Sigmoid colon (tissue), 6 donors: ENCODE measurements at regions not wholly inside any gene's neighbourhood (a gene's known extent, or its start where the extent isn't known, plus 50 kb on each side); places are given as distances from the start of the nearest gene placed in this dataset.

Experiments
- DNase-seq: peaks from one replicate; pipeline ENCODE4 v3.0.0-alpha.2; 2019
- H3K27ac ChIP-seq, 4 donors: fragments of 200-600 bp; sonication (generic); one replicate each; pipeline ENCODE4 v1.5.1; 2016 to 2019; ENCODE audit warnings: mild to moderate bottlenecking in 1 of 4
- H3K27me3 ChIP-seq, 3 donors: fragments of 200-600 bp; sonication (generic); one replicate each; pipeline ENCODE4 v1.5.1; 2019; ENCODE audit warnings: mild to moderate bottlenecking in 1 of 3
- H3K36me3 ChIP-seq, 4 donors: fragments of 200-600 bp; sonication (generic); one replicate each; pipeline ENCODE4 v1.5.1; 2016 to 2019
- H3K4me1 ChIP-seq, 4 donors: fragments of 200-600 bp; sonication (generic); one replicate each; pipeline ENCODE4 v1.5.1; 2017 to 2019
- H3K4me3 ChIP-seq, 4 donors: fragments of 200-600 bp; sonication (generic); one replicate each; pipeline ENCODE4 v1.5.1; 2017 to 2019; ENCODE audit warnings: mild to moderate bottlenecking in 2 of 4, moderate library complexity in 1 of 4
- H3K9me3 ChIP-seq, 4 donors: fragments of 200-600 bp in 3 of 4; sonication (generic) in 3 of 4; one replicate each; pipeline versions ENCODE4 v1.5.1 to v1.6.1; 2013 to 2019
- EP300 ChIP-seq, 4 donors: sonication (generic); formaldehyde crosslinking; IDR thresholded peaks; one replicate each; pipeline ENCODE4 v1.6.1; 2017; ENCODE audit warnings: antibody characterized with exemption in 4 of 4
- POLR2A ChIP-seq, 2 donors: fragments of 450-650 bp; IDR thresholded peaks; one replicate each; pipeline ENCODE4 v1.6.1; 2016; ENCODE audit warnings: antibody characterized with exemption in 2 of 2, mild to moderate bottlenecking in 2 of 2, moderate library complexity in 2 of 2
- POLR2AphosphoS5 ChIP-seq, 4 donors: sonication (generic); formaldehyde crosslinking; IDR thresholded peaks; one replicate each; pipeline ENCODE4 v1.6.1; 2017; ENCODE audit warnings: antibody characterized with exemption in 4 of 4
- WGBS, 2 donors: extraction: QIAGEN DNeasy Blood & Tissue Kit; methylation state at CpG; one replicate each; pipeline ENCODE4 v1.1.7; 2013; 5-methylcytosine and 5-hydroxymethylcytosine counted together
- intact Hi-C: fragments of 100-400 bp; cut with DNase I; formaldehyde crosslinking; loops from one replicate; pipeline ENCODE4 v1.15.1; 2023
- TF ChIP-seq, protein P1 (sequence below), 4 experiments: fragments of 450-650 bp in 3 of 4; fragments of 200-600 bp in 1 of 4; IDR thresholded peaks; one replicate each; pipeline ENCODE4 v1.5.1; 2016 to 2019; ENCODE audit warnings: antibody characterized with exemption in 4 of 4, mild to moderate bottlenecking in 3 of 4, moderate library complexity in 2 of 4
- donor health status: healthy with polysubstance abuse.
- donor health status: healthy.

DNA sequence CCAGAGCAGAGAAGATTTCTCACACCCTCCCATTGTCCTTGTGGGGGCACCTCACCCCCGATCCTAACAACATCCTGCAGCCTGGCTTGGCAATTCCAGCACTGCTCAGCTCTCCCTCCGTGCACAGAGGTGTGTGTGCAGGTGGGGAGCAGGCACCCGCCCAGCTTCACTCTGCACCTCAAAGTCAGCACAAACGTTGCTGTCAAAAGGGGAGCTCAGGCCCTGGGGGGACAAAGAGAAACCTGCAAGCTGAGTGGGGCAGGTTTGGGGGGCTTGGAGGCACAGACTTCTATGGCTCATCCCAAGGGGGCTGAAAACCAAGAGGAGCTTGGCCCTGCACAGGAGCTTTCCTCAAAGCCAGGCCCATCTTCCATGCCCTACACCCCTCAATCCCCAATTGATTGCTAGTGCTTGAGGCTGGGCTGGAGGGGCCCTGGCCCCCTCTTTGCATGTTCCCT is 231.9 kb upstream of the TNRC6C start:
- intact Hi-C loops: no loop called here
- no peak for DNase-seq
- Histone ChIP-seq H3K27ac (no peak overlapping the region), H3K9me3 (no peaks in the 10 kb centered on the region), H3K36me3 (no peaks in the 10 kb centered on the region), H3K4me3 (no peak overlapping the region), H3K27me3 (no peaks in the 10 kb centered on the region), H3K4me1 (peaks cover 0 to 9% (median 6%) of the 10 kb centered on the region in 4 donors)
- TF ChIP-seq POLR2AphosphoS5 (IDR thresholded peaks at IDR 0.05) (no peak), EP300 (IDR thresholded peaks at IDR 0.05) (no peak), POLR2A (IDR thresholded peaks at IDR 0.05) (no peak)
- TF ChIP-seq, protein P1, sequence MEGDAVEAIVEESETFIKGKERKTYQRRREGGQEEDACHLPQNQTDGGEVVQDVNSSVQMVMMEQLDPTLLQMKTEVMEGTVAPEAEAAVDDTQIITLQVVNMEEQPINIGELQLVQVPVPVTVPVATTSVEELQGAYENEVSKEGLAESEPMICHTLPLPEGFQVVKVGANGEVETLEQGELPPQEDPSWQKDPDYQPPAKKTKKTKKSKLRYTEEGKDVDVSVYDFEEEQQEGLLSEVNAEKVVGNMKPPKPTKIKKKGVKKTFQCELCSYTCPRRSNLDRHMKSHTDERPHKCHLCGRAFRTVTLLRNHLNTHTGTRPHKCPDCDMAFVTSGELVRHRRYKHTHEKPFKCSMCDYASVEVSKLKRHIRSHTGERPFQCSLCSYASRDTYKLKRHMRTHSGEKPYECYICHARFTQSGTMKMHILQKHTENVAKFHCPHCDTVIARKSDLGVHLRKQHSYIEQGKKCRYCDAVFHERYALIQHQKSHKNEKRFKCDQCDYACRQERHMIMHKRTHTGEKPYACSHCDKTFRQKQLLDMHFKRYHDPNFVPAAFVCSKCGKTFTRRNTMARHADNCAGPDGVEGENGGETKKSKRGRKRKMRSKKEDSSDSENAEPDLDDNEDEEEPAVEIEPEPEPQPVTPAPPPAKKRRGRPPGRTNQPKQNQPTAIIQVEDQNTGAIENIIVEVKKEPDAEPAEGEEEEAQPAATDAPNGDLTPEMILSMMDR (IDR thresholded peaks at IDR 0.05): no peak
- 55 to 82% methylated on average over 4 of the region's 4 CpGs for WGBS, 2 donors

DNA sequence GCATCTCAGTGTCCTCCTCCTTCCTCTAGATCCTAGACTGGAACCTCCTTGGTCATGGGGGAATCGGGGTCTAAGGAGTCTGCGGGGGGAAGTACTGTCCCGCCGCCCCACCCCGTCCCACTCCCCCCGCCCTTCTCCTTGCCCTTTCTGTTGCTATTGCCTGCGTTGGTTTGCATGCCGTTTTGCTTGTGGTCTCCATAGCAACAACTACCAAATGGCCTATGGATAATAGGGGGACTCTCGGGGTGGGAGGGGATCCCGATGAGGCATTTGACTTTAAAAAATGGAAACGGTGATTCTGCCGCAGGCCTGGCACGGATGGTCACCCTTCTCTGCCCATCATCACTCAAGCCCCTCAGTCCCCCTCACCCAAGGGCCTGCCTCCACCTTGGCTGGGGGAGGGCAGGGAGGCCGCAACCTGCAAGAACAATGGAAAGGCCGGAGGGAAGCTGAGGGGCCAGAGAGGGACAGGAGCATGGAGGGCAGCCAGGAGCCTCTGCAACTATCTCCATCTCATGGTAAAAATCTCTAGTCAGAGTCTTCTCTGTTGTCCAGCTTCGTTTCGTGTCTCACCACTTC is 231.4 kb upstream of the TNRC6C start:
- no peak for DNase-seq
- H3K27ac ChIP-seq: peak overlapping the region; percentile 51 to 75 (median 58)
- TF ChIP-seq POLR2A (IDR thresholded peaks at IDR 0.05) (no peak), EP300 (IDR thresholded peaks at IDR 0.05) (no peak), POLR2AphosphoS5 (IDR thresholded peaks at IDR 0.05) (no peak)
- TF ChIP-seq, protein P1 (IDR thresholded peaks at IDR 0.05): no peak
- H3K4me3 ChIP-seq: no peak overlapping the region
- H3K36me3 ChIP-seq: no peaks in the 10 kb centered on the region
- H3K9me3 ChIP-seq: no peaks in the 10 kb centered on the region
- H3K27me3 ChIP-seq: no peaks in the 10 kb centered on the region
- WGBS, 2 donors: 75 to 82% methylated on average over 17 of the region's 17 CpGs
- intact Hi-C loops: no loop called here
- H3K4me1 ChIP-seq: peaks cover 0 to 9% (median 6%) of the 10 kb centered on the region in 4 donors

DNA sequence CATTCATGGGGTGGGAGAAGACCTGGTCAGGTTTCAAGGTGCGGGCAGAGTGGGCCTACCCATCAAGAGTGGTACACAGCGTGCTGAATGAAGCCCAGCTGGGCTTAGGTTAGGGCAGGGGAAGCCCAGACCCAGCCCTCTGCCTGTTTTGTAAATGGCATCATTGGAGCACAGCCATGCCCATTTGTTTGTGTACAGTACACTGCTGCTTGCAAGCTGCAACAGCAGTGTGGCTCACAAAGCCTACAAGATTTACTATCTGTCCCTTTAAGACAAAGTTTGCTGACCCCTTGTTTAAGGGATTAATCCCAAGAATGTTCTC is 230.1 kb upstream of the TNRC6C start:
- intact Hi-C loops: no loop called here
- DNase-seq: no peak

DNA sequence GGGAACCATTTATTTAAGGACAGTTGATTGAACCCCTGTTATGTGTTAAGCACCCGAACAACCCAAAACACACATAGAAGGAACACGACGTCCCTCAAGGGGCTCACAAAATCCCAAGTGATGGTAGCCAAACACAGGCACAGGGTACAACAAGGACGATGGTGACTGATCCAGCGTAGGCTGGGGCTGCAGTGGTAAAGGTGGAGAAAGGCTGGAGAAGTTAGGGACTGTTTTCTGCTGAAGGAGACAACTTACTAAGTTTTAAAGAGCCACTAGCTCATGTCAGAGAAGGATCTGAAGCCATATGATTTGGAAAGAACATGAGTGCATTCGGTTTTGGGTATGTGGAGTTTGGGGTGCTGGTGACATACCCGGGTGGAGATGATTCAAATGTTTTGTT is 229.6 kb upstream of the TNRC6C start:
- H3K27me3 ChIP-seq: no peaks in the 10 kb centered on the region
- TF ChIP-seq, protein P1 (IDR thresholded peaks at IDR 0.05): no peak
- TF ChIP-seq POLR2AphosphoS5 (IDR thresholded peaks at IDR 0.05) (no peak), EP300 (IDR thresholded peaks at IDR 0.05) (no peak), POLR2A (IDR thresholded peaks at IDR 0.05) (no peak)
- H3K36me3 ChIP-seq: no peaks in the 10 kb centered on the region
- no peak for DNase-seq
- peaks cover 0 to 3% (median 0%) of the 10 kb centered on the region in 4 donors for H3K9me3 ChIP-seq
- H3K4me1 ChIP-seq: peaks cover 0 to 14% (median 10%) of the 10 kb centered on the region in 4 donors
- 85 to 88% methylated on average over 7 of the region's 7 CpGs for WGBS, 2 donors
- peak overlapping the region in 2 of 4 donors; percentile 63 to 66 for H3K27ac ChIP-seq
- H3K4me3 ChIP-seq: no peak overlapping the region
- intact Hi-C loops: no loop called here

More for the DNA sequence above, 230.1 kb upstream of the TNRC6C start:
- H3K4me3 ChIP-seq: no peak overlapping the region
- H3K27ac ChIP-seq: peak overlapping the region; percentile 63 to 76 (median 70)
- peaks cover 0 to 3% (median 0%) of the 10 kb centered on the region in 4 donors for H3K9me3 ChIP-seq
- H3K4me1 ChIP-seq: peaks cover 0 to 10% (median 6%) of the 10 kb centered on the region in 4 donors
- H3K27me3 ChIP-seq: no peaks in the 10 kb centered on the region
- WGBS, 2 donors: 36 to 72% methylated on average over 2 of the region's 2 CpGs
- TF ChIP-seq, protein P1 (IDR thresholded peaks at IDR 0.05): peak in 1 of 4 experiments; percentile 2
- no peak for TF ChIP-seq POLR2AphosphoS5 (IDR thresholded peaks at IDR 0.05)
- TF ChIP-seq EP300 (IDR thresholded peaks at IDR 0.05): no peak
- no peaks in the 10 kb centered on the region for H3K36me3 ChIP-seq

DNA sequence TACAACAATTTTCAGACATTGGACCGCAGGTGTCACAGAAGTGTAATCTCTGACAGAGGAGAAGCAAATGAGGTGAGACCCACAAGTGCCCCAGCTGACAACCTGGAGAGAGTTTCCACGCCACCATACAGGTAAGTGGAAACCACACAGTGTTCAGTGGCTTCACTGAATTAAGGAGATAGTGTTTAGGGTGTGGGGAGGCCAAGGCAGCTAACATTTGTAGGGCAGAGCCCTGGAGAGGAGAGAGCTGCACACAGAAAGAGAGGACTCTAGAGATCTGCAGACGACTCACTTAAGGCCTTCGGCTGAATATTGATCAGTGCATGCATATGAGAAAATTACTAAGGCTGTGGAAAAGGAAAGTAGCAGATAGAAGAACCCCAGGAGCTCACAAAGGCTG is 228.9 kb upstream of the TNRC6C start:
- Histone ChIP-seq H3K36me3 (no peaks in the 10 kb centered on the region), H3K4me3 (no peak overlapping the region), H3K27ac (no peak overlapping the region), H3K4me1 (peaks cover 0 to 22% (median 18%) of the 10 kb centered on the region in 4 donors), H3K9me3 (peaks cover 0 to 3% (median 0%) of the 10 kb centered on the region in 4 donors), H3K27me3 (no peaks in the 10 kb centered on the region)
- intact Hi-C loops: no loop called here
- TF ChIP-seq EP300 (IDR thresholded peaks at IDR 0.05): no peak
- no peak for TF ChIP-seq POLR2AphosphoS5 (IDR thresholded peaks at IDR 0.05)
- TF ChIP-seq, protein P1 (IDR thresholded peaks at IDR 0.05): no peak
- no peak for TF ChIP-seq POLR2A (IDR thresholded peaks at IDR 0.05)
- no peak for DNase-seq
- 86 to 87% methylated on average over 4 of the region's 4 CpGs for WGBS, 2 donors
